Loucy (cell line): ENCODE measurements at regions not wholly inside any gene's neighbourhood (a gene's known extent, or its start where the extent isn't known, plus 50 kb on each side); places are given as distances from the start of the nearest gene placed in this dataset.

Experiments
- CTCF ChIP-seq: fragments of 200-600 bp; sonication (generic); conservative IDR thresholded peaks from 2 replicates; pipeline ENCODE4 v1.5.1; 2014; ENCODE audit warnings: mild to moderate bottlenecking, antibody characterized with exemption, low read length
- EZH2phosphoT487 ChIP-seq: fragments of 200-600 bp; IDR thresholded peaks from 2 replicates; pipeline ENCODE4 v1.6.1; 2018; ENCODE audit warnings: antibody characterized with exemption, mild to moderate bottlenecking, moderate library complexity, borderline replicate concordance

GRCh38 chr4:171433674-171434073, 379.5 kb upstream of the GALNTL6 start:
- peak; percentile 23; the same call in 1 of the 2 replicates for TF ChIP-seq CTCF
- no peak for TF ChIP-seq EZH2phosphoT487
